SH-SY5Y (cell line): ENCODE measurements at regions not wholly inside any gene's neighbourhood (a gene's known extent, or its start where the extent isn't known, plus 50 kb on each side); places are given as distances from the start of the nearest gene placed in this dataset.

Experiments
- GATA2 ChIP-seq: IDR thresholded peaks from 2 replicates; pipeline ENCODE4 v1.6.1; 2011; ENCODE audit warnings: mild to moderate bottlenecking, low read depth, low read length
- GATA3 ChIP-seq: IDR thresholded peaks from 2 replicates; pipeline ENCODE4 v1.6.1; 2011; ENCODE audit warnings: low read depth, mild to moderate bottlenecking, low read length, moderate library complexity

DNA sequence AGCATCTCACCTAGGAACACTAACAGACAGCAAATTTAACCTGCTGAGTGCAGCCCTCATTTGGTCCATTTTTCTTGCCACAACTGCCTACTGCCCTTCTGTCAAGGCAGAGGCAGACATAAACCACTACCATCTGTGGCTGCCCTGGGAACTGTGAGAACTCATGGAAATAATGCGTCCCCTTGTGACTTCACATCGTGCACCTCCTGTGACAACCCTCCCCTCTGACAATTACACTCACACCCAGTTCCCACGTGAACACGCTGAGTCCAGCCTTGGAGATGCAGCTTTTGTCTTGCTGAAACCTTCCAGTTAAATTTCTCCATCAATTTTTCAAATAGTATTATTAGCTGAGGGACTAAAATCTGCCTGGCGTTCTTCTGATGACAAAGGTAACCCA lies 193.1 kb upstream of the KLF14 start:
- TF ChIP-seq GATA3 (no peak), GATA2 (no peak)

GRCh38 chr7:130927564-130927963 lies 193.6 kb upstream of the KLF14 start:
- TF ChIP-seq GATA3 (no peak), GATA2 (no peak)

DNA sequence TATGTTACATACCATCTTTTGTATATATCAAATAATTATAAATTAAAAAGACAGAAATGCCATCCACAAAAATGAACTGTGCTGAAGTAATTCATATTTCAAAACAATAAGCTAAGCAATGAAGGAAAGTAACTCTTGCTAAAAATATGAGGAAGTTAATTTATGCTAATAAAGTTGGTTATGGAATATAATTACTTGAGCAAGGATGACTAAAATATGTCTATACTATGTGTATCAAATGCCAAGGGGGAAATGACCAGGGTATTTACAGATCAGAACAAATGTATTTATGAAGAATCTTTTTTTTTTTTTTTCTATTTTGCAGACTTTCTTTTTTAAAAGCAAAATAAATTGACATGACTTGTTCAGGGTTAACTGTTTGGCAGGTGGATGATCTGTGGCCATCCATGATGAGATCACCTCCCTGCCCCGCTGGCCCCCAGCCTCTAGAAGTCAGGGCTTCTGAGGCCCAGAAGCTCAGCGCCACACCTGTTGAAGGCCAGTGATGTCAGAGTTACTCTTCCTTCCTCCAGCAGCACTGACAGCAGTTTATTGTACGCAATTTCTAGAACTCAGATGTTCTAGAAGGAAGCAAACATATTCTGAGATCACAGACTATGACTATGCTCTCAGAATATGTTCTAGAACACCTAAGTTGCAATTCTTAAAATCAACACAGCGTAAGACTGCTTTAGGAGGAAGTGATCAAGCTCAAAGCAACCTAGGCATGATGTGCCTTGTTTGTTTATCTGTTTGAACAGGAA lies 196.1 kb upstream of the KLF14 start:
- TF ChIP-seq GATA3 = no peak
- no peak for TF ChIP-seq GATA2

- TF ChIP-seq GATA2 (no peak), GATA3 (no peak)
These were observed 196.7 kb upstream of the KLF14 start for GRCh38 chr7:130930681-130931080.

DNA sequence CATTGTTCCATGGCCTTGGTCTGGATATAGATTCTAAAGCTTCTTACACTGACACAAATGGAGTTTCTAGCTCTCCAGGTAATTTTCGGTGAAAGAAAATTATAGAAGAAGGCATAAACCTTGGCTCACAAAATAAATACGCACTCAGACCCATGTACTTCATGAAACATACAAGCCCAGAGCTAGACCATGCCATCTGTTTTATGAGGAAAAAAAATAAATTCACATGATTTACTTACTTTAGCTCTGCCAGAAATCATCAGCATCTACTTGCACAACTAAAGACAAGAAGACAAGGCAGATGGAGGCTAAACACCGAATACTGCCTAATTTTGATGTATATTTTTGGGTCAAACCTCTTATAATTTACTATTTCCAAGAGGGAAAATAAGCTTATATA lies 197.4 kb upstream of the KLF14 start:
- no peak for TF ChIP-seq GATA2
- TF ChIP-seq GATA3 = no peak

- no peak for TF ChIP-seq GATA3
- no peak for TF ChIP-seq GATA2
These were observed 198.1 kb upstream of the KLF14 start for GRCh38 chr7:130932088-130932487.

- TF ChIP-seq GATA3 = no peak
- no peak for TF ChIP-seq GATA2
These were observed 198.8 kb upstream of the KLF14 start for GRCh38 chr7:130932667-130933432.

DNA sequence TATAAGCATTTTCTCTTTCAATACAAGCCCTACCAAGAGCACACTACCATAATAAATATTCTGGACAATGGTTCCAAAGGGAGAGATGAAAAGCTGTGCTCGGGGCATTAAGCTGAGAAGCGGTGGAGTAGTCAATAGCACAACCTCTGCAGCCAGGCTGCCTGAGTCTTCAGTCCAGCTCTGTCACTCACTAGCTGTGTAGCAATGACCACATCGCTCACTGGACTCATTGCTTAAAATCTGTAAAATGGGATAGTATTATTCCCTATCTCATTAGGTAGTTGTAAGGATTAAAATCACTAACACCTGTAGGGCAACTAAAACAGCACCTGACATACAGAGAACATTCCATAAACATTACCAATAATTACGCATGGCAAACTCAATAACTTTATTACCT lies 199.9 kb upstream of the KLF14 start:
- TF ChIP-seq GATA3 (no peak), GATA2 (no peak)

DNA sequence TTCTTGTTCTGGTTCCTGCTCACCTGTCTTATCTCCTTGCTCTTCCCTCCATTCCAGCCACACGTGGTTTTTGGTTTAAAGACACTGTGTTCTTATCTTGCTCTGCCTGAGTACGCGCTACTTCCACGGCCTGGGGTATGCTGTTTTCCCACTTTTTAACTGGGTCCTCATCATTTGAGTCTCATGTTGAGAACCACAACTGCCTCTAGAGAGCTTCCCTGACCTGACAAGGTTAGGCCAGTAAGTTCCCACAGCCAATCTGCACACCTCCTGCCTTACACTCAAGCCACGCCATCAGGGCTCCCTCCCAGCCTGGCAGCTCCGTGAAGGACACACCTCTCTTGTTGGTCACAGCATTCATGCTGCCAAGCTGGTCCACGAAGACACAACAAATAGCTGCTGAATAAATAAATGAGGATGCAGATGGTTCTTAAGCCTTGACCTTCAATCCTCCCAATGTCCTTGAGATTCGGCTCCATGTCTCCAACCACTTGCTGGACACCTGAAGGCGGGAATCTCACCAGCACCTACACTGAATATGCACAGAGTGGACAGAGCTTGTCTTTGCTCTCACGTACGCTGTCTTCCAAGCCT lies 201.7 kb upstream of the KLF14 start:
- TF ChIP-seq GATA2 (no peak), GATA3 (no peak)

DNA sequence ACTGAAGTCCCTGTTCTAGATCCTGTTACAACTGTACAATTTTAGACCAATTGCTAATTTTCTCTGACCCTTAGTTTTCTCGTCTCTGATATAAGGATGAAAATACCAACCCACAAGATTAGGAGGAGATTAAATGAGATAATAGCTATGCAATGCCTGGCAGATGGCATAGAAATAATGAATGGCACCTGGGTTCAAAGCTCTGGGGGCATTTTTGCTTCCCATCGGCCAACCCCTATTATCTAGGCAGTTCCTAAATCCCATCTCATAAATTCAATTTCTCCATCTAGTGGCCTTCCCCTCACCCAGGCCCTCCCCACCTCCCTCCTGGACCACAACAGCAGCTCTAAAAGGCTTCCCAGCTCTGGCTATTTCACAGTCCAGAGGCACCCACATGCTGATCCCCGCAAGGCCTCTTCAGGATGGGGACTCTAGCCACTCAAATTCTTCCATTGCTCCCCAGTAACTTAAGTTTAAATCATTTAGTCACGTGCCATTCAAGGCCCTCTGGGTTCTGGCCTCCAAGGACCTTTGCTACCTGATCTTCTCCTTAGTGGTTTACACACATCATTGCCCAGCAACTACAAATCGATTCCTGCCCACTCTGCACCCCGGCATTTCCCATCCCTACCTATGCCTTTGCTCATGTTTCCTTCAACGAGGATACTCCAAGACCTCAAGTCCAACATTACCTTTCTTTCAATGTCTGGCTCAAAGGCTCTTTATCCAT lies 202.4 kb upstream of the KLF14 start:
- TF ChIP-seq GATA3 (no peak), GATA2 (no peak)

GRCh38 chr7:130937016-130937415 lies 203.0 kb upstream of the KLF14 start:
- TF ChIP-seq GATA3 = no peak
- TF ChIP-seq GATA2 = no peak

- TF ChIP-seq GATA2 = no peak
- no peak for TF ChIP-seq GATA3
These were observed 203.8 kb upstream of the KLF14 start for GRCh38 chr7:130937830-130938229.

- TF ChIP-seq GATA3 (no peak), GATA2 (no peak)
These were observed 204.7 kb upstream of the KLF14 start for GRCh38 chr7:130938661-130939060.

GRCh38 chr7:130939321-130940095 lies 205.5 kb upstream of the KLF14 start:
- TF ChIP-seq GATA2 = no peak
- TF ChIP-seq GATA3 = no peak
